HG03139 (cell line): ENCODE measurements at regions not wholly inside any gene's neighbourhood (a gene's known extent, or its start where the extent isn't known, plus 50 kb on each side); places are given as distances from the start of the nearest gene placed in this dataset.
A peak's percentile ranks its signal among the peaks of the same experiment; 100 is the strongest.

Experiments
- ATAC-seq: cut with Tn5 transposase; IDR thresholded peaks from one replicate; pipeline ENCODE4 v1.9.1; 2021; ENCODE audit not compliant: unreplicated experiment

GRCh38 chr18:46318356-46318755, 214.2 kb downstream of the HAUS1 start:
- no peak for ATAC-seq

GRCh38 chr18:46319783-46320182, 215.6 kb downstream of the HAUS1 start:
- no peak for ATAC-seq

- ATAC-seq = no peak
These were observed 216.1 kb downstream of the HAUS1 start for GRCh38 chr18:46320297-46320696.

DNA sequence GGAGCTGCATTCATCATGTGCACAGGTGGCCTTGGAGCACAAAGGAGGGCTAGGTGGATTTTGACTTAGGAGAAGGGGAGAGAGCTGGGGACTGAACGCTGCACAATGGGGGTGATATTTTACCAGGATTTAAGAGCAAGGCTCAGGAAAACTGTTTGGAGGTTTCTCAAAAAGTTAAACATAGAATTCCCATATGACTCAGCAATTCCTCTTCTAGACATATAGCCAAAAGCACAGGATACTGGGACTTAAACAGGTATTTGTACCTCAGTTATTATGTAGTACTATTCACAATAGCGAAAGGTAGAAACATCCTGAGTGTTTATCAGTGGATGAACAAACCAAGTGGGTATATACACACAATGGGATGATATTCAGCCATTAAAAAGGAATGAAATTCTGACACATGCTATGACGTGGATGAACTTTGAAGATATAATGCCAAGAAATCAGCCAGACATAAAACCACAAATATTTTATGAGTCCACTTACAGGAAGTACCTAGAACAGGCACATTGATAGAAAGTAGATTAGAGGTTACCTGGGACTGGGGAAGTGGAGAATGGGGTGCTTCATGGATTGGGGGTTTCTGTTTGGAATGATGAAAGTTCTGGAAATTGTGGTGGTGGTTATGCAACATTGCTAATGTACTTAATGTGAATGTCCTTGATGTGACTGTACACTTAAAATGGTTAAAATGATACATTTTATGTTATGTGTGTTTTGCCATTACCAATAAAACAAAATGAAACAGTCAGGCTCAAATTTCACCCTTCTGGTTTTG, 216.9 kb downstream of the HAUS1 start:
- no peak for ATAC-seq

GRCh38 chr18:46321955-46322354, 217.8 kb downstream of the HAUS1 start:
- no peak for ATAC-seq

- no peak for ATAC-seq
These were observed 218.3 kb downstream of the HAUS1 start for GRCh38 chr18:46322411-46322891.

DNA sequence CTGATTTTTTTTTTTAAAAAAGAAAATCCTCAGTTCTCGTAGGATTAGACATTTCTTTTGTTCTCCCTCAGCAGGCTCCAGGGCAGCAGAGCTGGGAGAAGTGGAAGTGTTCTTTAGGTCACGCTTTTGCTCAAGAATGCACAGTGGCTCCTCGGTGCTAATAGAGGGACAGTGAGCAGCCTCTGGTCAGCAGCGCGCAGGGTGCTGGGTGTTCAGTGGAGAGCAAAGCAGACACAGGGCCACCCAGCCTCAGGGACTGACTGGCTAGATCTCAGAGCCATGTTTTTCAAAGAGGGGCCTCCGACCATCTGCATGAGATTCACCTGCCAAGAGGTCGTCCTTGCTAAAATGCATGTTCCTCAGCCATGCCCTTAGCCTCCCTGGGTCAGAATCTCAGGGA, 218.8 kb downstream of the HAUS1 start:
- ATAC-seq = no peak

GRCh38 chr18:46324087-46324955, 220.1 kb downstream of the HAUS1 start:
- no peak for ATAC-seq

- no peak for ATAC-seq
These were observed 221.7 kb downstream of the HAUS1 start for GRCh38 chr18:46325895-46326294.

DNA sequence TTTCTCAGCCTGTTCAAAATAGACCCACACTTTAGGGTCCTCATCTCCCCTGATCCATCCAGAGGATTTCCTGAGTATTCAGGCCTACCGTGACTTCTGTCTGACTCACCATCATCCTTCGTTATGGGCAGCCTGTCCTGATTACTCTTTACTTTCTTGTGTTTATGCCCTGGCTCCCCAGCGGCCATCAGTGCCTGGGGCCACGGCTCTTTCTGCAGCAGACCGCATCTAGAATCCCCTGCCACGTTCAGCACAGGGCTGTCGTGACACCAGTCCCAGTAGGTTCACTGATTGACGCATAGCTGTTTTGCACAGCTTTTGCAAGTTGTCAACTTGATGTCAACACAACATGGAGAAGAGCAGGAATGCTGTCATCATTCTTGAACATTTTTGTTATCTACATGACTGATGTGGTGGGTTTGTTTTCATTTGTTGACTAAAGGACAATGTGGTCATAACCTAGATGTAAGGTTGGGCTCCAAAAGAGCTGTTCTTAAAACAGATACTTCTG, 225.6 kb downstream of the HAUS1 start:
- no peak for ATAC-seq

DNA sequence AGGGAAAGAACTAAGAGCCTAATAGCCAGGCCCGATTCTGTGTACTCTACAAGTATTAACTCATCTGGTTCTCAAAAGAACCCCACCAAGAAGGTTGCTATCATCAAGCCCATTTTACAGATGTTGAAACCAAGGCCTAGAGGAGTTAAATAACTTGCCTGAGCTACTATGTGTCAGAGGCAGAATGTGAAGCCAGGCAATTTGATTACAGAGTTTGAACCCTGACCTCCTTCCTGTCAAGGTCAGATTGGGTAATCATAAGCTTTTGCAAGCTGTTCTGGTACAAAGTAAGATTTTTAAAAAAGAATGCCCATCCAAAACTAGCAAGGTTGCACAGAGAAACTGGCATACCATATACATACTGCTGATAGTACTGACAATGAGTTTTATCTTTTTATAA, 227.1 kb downstream of the HAUS1 start:
- ATAC-seq = no peak

DNA sequence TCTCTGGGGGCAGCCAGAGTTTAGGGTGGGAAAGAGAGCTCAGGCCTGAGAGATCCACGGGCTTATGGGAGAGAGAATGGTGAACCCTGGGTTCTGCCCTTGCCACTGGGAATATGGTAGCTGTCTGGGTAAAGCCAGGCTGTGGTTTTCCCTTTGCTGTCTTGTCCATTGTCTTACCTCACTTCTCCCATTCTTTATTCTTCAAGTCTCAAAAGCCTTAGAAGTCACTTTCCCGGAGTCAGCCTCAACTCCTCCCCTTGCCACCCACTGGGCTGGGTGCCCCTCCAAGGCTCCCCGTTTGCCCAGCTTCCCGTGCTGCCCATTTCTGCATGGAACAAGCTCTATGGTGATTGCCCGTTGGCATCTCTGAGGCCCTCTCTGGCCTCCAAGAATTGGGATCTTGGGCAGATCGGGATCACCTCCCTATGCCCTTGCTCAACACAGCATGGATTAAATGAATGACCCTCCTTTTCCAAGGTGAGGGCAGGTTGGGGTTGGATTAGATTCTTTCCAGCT, 228.2 kb downstream of the HAUS1 start:
- no peak for ATAC-seq

DNA sequence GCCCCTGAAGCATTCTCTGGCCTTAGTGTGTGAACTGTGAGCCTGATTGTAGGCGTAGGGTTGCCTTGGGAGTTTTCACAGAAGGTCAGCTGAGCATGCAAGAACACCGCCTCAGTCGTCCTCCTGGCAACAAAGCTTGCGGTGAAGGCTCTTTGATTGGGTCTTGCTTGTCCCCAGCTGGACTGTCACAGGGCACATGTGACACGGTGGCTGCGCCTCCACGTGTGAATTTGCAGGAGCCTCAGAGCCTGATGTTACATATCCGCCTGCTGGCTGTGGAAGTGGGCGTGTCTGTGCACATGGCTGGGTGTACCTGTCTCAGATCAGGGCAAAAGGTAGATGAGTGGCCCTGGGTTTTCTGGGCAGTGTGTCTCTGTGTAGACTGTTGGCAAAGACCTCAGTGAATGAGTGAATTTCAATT, 228.7 kb downstream of the HAUS1 start:
- no peak for ATAC-seq

DNA sequence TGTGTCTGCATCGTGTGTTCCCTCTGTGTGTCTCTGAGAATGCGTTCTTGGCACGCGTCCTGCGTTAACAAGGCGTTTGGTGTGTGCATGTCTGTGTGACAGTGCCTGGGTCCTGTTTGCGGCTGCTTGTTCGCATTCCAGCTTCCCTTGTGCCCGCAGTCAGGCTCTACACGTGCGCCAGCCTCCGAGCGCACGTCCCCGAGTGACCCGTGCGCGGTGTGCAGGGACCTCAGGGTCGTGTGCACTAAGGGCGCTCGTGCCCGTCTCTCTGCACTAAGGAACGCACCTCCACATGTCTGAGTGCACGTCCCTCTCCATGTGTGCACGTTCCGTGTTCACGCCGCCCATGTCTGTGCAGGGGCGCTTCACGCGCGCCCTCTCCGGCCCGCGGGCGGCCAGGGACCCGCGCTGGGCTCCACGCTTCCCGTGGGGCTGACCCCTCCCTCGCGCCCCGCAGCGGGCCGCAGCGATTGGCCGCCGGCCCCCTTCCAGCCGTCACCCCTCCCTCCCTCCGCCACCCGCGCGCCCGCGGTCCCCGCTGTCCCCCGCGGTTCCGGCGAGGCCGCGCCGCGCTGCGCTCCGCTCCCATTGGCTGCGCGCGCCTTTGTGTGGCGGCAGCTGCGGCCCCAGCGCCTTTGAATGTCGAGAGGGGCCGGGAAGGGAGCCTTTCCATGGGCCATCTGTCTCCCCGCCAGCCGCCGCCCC, 229.4 kb downstream of the HAUS1 start:
- peak; percentile 45 for ATAC-seq

DNA sequence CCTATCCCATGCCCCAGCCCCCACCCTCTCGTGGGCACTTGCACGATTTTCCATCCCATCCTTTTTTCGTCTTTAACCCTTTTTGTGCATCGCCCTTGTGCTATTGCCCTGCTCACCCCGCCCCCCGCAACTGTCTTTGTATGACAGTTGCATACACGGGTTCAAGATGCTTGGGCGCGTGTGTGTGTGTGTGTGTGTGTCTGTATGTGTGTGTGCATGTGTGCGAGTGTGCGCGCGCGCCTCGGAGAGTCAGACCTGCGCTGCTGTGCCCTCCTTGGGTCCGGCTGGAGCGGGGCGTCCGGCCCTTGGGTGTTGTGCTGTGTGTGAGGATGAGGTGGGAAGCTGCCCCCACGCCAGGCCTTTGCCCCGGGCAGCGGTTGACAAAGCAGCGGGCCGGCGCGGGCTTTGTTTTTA, 230.7 kb downstream of the HAUS1 start:
- ATAC-seq = no peak

DNA sequence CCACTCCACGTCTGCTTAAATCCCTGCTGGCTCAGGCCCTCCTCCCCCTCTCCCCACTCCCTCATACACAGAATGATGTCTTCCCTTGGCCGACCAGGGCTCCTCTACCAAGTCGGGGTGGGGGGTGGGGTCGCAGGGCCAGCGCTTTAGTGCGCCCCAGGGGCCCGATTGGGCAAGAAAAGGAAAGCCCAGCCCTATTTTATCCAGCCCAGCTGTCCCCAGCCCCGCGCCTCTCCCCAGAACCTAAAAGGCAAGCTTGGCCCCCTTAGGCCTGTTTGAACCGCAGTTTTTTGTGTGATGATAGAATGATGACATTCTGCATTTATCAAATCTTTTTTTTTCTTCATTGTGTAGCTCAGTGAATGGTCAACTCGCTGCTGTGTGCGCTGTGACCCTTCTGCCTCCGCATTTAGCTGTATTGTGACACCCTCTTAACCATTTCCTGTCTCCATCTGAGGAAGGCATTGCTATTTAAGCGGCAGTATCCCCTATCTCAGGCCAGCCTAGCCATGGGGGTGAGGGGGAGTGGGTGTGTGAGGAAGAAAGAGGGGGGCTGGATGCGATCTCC, 231.4 kb downstream of the HAUS1 start:
- no peak for ATAC-seq

DNA sequence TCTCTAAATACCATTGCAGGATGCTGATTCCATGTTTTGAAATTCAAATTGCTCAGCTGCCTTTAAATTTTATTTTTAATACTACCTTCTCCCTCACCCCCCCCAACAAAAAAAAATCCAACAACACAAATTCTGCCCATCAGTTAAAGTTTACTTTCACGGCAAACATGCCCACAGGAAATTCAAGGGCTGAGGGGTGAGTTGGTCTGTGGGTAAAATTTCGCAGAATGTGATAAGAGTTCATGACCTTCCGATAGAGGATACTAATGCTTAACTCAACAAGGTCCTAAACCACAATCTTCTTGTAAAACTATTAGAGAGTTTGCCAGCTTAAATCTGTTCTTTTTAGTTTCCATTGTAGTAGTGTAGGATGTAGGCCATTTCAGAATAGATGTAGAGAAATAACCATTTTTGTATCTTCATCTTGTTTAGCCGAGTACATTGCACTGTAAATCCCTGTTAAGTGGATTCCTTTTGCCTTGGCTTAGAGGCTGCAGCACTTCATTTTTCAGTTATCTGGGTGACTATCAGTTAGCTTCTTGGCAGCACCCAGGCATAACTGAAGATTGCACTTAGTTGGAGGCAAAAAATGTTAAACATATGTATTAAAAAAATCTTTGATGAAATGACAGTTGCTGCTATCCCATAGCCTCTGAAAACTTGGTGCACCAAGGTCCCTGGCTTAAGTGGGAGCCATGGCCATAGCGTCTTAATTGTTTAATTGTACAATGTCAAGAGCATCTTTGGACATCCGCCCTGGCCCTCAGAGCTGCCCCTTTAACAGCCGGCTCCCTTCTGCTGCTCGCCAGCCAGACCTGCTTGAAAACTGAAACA, 232.3 kb downstream of the HAUS1 start:
- ATAC-seq = no peak

DNA sequence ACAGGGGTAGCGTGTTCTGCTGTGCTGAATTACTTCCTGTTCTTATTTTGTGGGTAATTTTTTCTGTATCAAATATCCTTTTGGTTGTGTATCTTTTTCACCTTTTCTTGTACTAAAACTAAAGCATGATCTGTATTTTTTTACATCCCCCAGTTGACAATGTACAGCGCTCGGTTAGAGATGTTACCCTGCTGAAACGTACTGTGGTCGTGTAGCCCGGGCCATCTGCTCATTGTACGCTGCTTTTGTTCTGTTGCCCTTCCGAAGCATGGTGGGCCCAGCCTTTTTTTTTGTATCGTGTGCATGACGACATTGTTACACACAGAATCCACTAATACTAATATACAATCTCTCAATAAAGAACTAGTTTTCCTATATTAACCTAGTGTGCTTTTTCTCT, 233.1 kb downstream of the HAUS1 start:
- ATAC-seq = no peak

DNA sequence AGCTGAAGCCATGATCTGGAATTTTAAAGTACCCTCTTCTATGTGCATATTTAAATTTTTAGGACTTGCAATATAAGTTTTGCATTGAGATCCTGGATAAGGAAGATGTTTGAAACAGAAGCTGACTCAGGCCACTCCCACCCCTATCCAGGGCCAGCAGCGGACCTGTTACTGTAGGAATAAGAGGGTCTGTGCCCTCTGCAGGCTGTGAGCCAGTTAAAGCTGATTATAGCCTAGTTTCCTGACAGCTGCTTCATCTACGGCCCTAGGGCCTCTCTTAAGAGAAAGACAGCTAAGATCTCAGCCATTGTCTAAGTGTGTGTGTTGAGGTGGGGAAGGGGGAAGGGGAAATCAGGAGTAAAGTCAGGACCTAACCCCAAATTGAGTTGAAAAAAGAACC, 234.0 kb downstream of the HAUS1 start:
- ATAC-seq = no peak

DNA sequence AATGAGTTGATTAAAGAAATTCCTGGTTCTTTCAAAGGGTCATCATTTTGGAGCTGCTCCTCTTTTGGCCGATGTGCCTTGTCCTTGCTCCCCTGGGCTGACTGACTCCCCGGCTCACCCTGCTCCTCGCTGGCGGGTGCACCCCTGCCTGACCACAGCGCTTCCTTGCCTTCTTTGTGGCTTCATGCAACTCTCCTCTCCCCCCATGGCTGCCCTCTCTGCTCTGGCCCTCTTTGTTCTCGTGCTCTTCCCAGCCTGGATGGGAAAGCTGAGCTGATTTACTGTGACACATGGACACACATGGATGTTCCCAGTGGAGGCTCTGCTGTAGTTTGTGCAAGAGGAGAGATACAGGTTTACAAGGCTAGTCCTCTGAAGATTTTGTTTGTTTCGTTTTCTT, 234.6 kb downstream of the HAUS1 start:
- ATAC-seq = no peak
